ENCODE measurements at regions not wholly inside any gene's neighbourhood (a gene's known extent, or its start where the extent isn't known, plus 50 kb on each side); places are given as distances from the start of the nearest gene placed in this dataset.

- TF ChIP-seq CTCF (IDR thresholded peaks at IDR 0.05; ENCODE audit: insufficient read depth, low read depth, low read length) (no peak), EZH2 (IDR thresholded peaks at IDR 0.05; ENCODE audit: insufficient read depth, low read length) (no peak)
These were observed 154.0 kb downstream of the SOX1 start for GRCh38 chr13:112220925-112221324.

All from astrocyte (in vitro differentiated cells and primary cell).